CD4-positive, alpha-beta T cell (primary cell): ENCODE measurements at regions not wholly inside any gene's neighbourhood (a gene's known extent, or its start where the extent isn't known, plus 50 kb on each side); places are given as distances from the start of the nearest gene placed in this dataset.

Experiments used
- ATAC-seq: fragments of 200-7000 bp; cut with Tn5 transposase; one replicate; pipeline ENCODE4 v1.10.0; 2022; ENCODE audit warnings: mild to moderate bottlenecking; ENCODE audit not compliant: poor library complexity
- CTCF ChIA-PET: fragments of 350-600 bp; sonication (Branson Sonifier 250); formaldehyde crosslinking; loops from one replicate; lab custom pipeline; 2021; ENCODE audit warnings: antibody characterized with exemption, inconsistent platforms; lab: Charles Lee
- POLR2A ChIA-PET: fragments of 350-600 bp; sonication (Branson Sonifier 250); formaldehyde crosslinking; loops from one replicate; lab custom pipeline; 2021; ENCODE audit warnings: antibody characterized with exemption, inconsistent platforms; lab: Charles Lee
- DNase-seq, 14 experiments: peaks; one replicate each; pipeline ENCODE4 v3.0.0-alpha.2; 2013 to 2020; ENCODE audit warnings: mixed read lengths in 2 of 14
- H3K27ac ChIP-seq, 2 donors: one replicate each; pipeline versions ENCODE4 v1.5.1 to v1.7.0; 2013; ENCODE audit warnings: low read length in 2 of 2, low read depth in 1 of 2, mild to moderate bottlenecking in 1 of 2
- H3K27me3 ChIP-seq, 2 experiments: 1 replicate in 1 of 2; 2 replicates in 1 of 2; pipeline versions ENCODE4 v1.6.1 to v1.7.0; 2013; ENCODE audit warnings: low read length in 2 of 2, control low read depth in 1 of 2, mild to moderate bottlenecking in 1 of 2, moderate library complexity in 1 of 2; ENCODE audit not compliant: insufficient read depth in 2 of 2, control insufficient read depth in 1 of 2
- H3K36me3 ChIP-seq: one replicate; pipeline ENCODE4 v1.6.1; 2013; ENCODE audit warnings: low read length, control low read depth; ENCODE audit not compliant: insufficient read depth
- H3K4me1 ChIP-seq: one replicate; pipeline ENCODE4 v1.6.1; 2013; ENCODE audit warnings: low read length, control low read depth; ENCODE audit not compliant: insufficient read depth
- H3K4me3 ChIP-seq: one replicate; pipeline ENCODE4 v1.5.1; 2013; ENCODE audit warnings: mild to moderate bottlenecking, low read length, moderate library complexity
- H3K9me3 ChIP-seq, 2 experiments: 1 replicate in 1 of 2; 2 replicates in 1 of 2; pipeline versions ENCODE4 v1.6.1 to v1.7.0; 2013; ENCODE audit warnings: low read length in 2 of 2, mild to moderate bottlenecking in 2 of 2, control low read depth in 1 of 2, moderate library complexity in 1 of 2; ENCODE audit not compliant: control insufficient read depth in 1 of 2, insufficient read depth in 1 of 2
- H3K27ac Mint-ChIP-seq: one replicate; pipeline ENCODE4 v1.8.0; 2020; ENCODE audit warnings: mixed read lengths
- H3K27me3 Mint-ChIP-seq: one replicate; pipeline ENCODE4 v1.8.0; 2021; ENCODE audit warnings: mixed read lengths
- H3K36me3 Mint-ChIP-seq: one replicate; pipeline ENCODE4 v1.8.0; 2021; ENCODE audit warnings: low read depth, mixed read lengths
- H3K4me1 Mint-ChIP-seq: one replicate; pipeline ENCODE4 v1.8.0; 2021; ENCODE audit warnings: low read depth, mixed read lengths
- H3K4me3 Mint-ChIP-seq: one replicate; pipeline ENCODE4 v1.8.0; 2020; ENCODE audit warnings: mild to moderate bottlenecking, mixed read lengths
- H3K9me3 Mint-ChIP-seq: one replicate; pipeline ENCODE4 v1.8.0; 2020; ENCODE audit warnings: mixed read lengths
- intact Hi-C, 2 experiments: fragments of 100-400 bp; cut with DNase I in 1 of 2; cut with micrococcal nuclease in 1 of 2; formaldehyde crosslinking; loops; one replicate each; pipeline versions ENCODE4 v1.15.1 to v1.9.0; 2023 to 2025; cut with DNase I, micrococcal nuclease
- TF ChIP-seq, protein P1 (sequence below): fragments of 200-600 bp; IDR thresholded peaks from one replicate; pipeline ENCODE4 v1.8.0; 2022; ENCODE audit warnings: antibody characterized with exemption, mild to moderate bottlenecking

DNA sequence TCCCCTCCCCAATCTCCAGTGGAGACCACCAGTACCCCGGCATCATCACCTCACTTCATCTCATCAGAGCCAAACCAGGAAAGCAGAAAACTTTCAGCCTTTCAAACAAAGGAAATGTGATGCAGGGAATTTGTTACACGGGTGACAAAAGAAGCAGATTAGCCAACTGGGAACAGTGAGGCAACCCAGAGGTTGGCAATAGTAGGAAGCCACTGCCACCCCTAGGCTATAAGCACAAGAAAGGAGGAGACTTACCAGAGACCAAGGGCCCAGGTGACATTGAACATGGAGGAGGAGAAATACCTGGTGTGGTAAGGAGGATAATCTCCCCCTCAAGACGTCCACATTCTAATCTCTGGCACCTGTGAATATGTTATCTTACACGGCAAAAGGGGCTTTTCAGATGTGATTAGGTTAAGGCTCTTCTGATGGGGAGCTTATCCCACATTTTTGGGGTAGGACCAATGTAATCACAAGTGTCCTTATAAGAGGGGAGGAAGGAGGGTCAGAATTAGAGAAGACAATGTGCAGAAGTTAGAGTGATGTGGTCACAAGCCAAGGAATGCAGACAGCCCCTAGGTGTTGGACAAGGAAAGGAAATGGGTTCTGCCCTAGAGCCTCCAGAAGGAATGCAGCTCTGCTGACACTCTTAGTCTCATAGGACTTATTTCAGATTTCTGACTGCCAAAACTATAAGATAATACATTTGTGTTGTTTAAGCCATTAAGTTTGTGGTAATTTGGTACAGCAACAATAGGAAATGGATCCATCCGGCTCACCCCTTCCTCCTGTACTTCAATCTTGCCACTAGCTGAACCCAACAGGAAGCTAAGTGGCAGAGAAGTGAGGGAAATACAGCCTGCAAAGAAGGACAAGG, 83.6 kb upstream of the VAV3 start:
- intact Hi-C loops: no loop called here
- Mint-ChIP-seq H3K36me3 (no peaks in the 10 kb centered on the region), H3K4me1 (peaks cover 28% of the 10 kb centered on the region), H3K9me3 (no peaks in the 10 kb centered on the region), H3K4me3 (peak overlapping the region; percentile 43), H3K27me3 (no peaks in the 10 kb centered on the region), H3K27ac (no peak overlapping the region)
- TF ChIP-seq, protein P1, sequence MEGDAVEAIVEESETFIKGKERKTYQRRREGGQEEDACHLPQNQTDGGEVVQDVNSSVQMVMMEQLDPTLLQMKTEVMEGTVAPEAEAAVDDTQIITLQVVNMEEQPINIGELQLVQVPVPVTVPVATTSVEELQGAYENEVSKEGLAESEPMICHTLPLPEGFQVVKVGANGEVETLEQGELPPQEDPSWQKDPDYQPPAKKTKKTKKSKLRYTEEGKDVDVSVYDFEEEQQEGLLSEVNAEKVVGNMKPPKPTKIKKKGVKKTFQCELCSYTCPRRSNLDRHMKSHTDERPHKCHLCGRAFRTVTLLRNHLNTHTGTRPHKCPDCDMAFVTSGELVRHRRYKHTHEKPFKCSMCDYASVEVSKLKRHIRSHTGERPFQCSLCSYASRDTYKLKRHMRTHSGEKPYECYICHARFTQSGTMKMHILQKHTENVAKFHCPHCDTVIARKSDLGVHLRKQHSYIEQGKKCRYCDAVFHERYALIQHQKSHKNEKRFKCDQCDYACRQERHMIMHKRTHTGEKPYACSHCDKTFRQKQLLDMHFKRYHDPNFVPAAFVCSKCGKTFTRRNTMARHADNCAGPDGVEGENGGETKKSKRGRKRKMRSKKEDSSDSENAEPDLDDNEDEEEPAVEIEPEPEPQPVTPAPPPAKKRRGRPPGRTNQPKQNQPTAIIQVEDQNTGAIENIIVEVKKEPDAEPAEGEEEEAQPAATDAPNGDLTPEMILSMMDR: no peak
- Histone ChIP-seq H3K27me3 (no peaks in the 10 kb centered on the region), H3K4me3 (no peak overlapping the region), H3K9me3 (no peaks in the 10 kb centered on the region), H3K36me3 (no peaks in the 10 kb centered on the region), H3K4me1 (peaks cover 38% of the 10 kb centered on the region), H3K27ac (no peak overlapping the region)
- DNase-seq: no peak
- ATAC-seq: no peak
- CTCF ChIA-PET: no interaction called here
- POLR2A ChIA-PET: interaction anchor here (1.2 kb wide), 1 partner anchor 30 kb away, joined by 3 read pairs; no protein-coding TSS in a partner anchor

DNA sequence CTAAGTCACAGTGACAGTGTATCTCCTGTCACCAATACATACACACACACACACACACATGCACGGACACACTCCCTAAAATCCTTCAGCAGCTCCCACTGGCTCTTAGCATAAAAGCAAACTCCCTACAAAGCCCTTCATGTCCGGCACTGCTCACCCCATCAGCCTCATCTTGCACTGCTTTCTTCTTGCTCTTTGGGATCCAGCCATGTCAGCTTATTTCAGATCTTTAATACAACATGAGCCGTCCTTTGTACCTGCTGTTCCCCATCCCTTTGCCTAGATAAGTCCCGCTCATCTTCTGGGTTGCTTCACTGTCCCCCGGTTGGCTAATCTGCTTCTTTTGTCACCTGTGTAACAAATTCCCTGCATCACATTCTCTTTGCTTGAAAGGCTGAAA, 82.1 kb upstream of the VAV3 start:
- DNase-seq (no peak), ATAC-seq (no peak)
- Mint-ChIP-seq H3K9me3 (no peaks in the 10 kb centered on the region), H3K27ac (no peak overlapping the region), H3K4me3 (no peak overlapping the region), H3K4me1 (peaks cover 38% of the 10 kb centered on the region), H3K27me3 (no peaks in the 10 kb centered on the region), H3K36me3 (no peaks in the 10 kb centered on the region)
- H3K4me3 ChIP-seq: no peak overlapping the region
- no peaks in the 10 kb centered on the region for H3K9me3 ChIP-seq
- no peaks in the 10 kb centered on the region for H3K27me3 ChIP-seq
- intact Hi-C loops: no loop called here
- TF ChIP-seq, protein P1: no peak
- no peak overlapping the region for H3K27ac ChIP-seq
- POLR2A ChIA-PET: no interaction called here
- H3K36me3 ChIP-seq: no peaks in the 10 kb centered on the region
- CTCF ChIA-PET: no interaction called here
- peaks cover 38% of the 10 kb centered on the region for H3K4me1 ChIP-seq

DNA sequence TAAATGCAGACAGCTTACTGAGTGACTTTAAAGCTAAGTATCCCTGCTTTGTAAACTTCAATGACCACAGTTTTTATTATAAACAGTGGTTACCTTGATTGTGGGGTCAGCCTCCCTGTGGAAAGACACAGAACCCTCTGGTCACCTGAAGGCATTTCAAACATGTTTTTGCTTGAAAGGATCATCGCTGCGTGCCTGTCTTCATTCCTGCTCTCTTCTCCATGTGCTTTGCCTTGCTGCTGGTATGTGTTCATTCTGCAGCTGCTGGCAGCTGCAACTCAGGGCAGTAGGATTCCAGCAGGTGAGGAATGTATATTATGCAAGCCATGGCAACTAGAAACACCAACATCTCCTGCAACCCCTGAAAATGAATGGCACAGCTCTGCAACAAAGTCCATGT, 81.0 kb upstream of the VAV3 start:
- Mint-ChIP-seq H3K4me3 (no peak overlapping the region), H3K36me3 (no peaks in the 10 kb centered on the region), H3K9me3 (no peaks in the 10 kb centered on the region), H3K4me1 (peaks cover 48% of the 10 kb centered on the region), H3K27me3 (no peaks in the 10 kb centered on the region), H3K27ac (no peak overlapping the region)
- Histone ChIP-seq H3K27ac (no peak overlapping the region), H3K4me3 (no peak overlapping the region), H3K36me3 (no peaks in the 10 kb centered on the region), H3K27me3 (no peaks in the 10 kb centered on the region), H3K4me1 (peaks cover 40% of the 10 kb centered on the region), H3K9me3 (no peaks in the 10 kb centered on the region)
- TF ChIP-seq, protein P1: no peak
- CTCF ChIA-PET: no interaction called here
- ATAC-seq (no peak), DNase-seq (no peak)
- POLR2A ChIA-PET: interaction anchor here (1.1 kb wide), 1 partner anchor 32 kb away, joined by 3 read pairs; no protein-coding TSS in a partner anchor
- intact Hi-C loops: no loop called here
